Ovary (tissue), 7 donors: ENCODE measurements at regions not wholly inside any gene's neighbourhood (a gene's known extent, or its start where the extent isn't known, plus 50 kb on each side); places are given as distances from the start of the nearest gene placed in this dataset.

Experiments
- DNase-seq, 5 donors: peaks; one replicate each; pipeline ENCODE4 v3.0.0-alpha.2; 2019 to 2020
- H3K27ac ChIP-seq, 2 donors: fragments of 200-600 bp; one replicate each; pipeline versions ENCODE4 v1.5.1 to v1.8.0; 2019 to 2022
- H3K27me3 ChIP-seq: fragments of 200-600 bp; one replicate; pipeline ENCODE4 v1.8.0; 2022
- H3K36me3 ChIP-seq: fragments of 200-600 bp; sonication (generic); one replicate; pipeline ENCODE4 v1.5.1; 2019
- H3K4me1 ChIP-seq: one replicate; pipeline ENCODE4 v1.8.1; 2013; ENCODE audit warnings: mild to moderate bottlenecking, moderate library complexity; ENCODE audit not compliant: insufficient read depth
- H3K4me3 ChIP-seq: fragments of 200-600 bp; sonication (generic); one replicate; pipeline ENCODE4 v1.5.1; 2017
- H3K9me3 ChIP-seq, 2 donors: fragments of 200-600 bp in 1 of 2; sonication (generic) in 1 of 2; one replicate each; pipeline versions ENCODE4 v1.5.1 to v1.8.1; 2013 to 2019; ENCODE audit warnings: mild to moderate bottlenecking in 1 of 2, moderate library complexity in 1 of 2
- CTCF ChIP-seq, 3 donors: fragments of 450-650 bp in 2 of 3; fragments of 200-600 bp in 1 of 3; IDR thresholded peaks; one replicate each; pipeline versions ENCODE4 v1.5.1 to v1.8.0; 2016 to 2022; ENCODE audit warnings: antibody characterized with exemption in 3 of 3, mild to moderate bottlenecking in 1 of 3
- EP300 ChIP-seq: sonication (generic); formaldehyde crosslinking; IDR thresholded peaks from one replicate; pipeline ENCODE4 v1.6.1; 2017; ENCODE audit warnings: antibody characterized with exemption
- POLR2A ChIP-seq: fragments of 450-650 bp; IDR thresholded peaks from one replicate; pipeline ENCODE4 v1.6.1; 2017; ENCODE audit warnings: antibody characterized with exemption, mild to moderate bottlenecking, moderate library complexity
- WGBS, 3 donors: extraction: QIAGEN DNeasy Blood & Tissue Kit in 1 of 3; methylation state at CpG; one replicate each; pipeline versions ENCODE4 v1.1.5 to v1.1.7; 2013 to 2017; 5-methylcytosine and 5-hydroxymethylcytosine counted together
- intact Hi-C, 4 donors: fragments of 100-400 bp; cut with DNase I; formaldehyde crosslinking; loops; one replicate each; pipeline versions ENCODE4 v1.11.0 to v1.15.1; 2022 to 2023
- donor health status: DM: no; HTN: no; CAD: no; lungs with moderate emphysema.
- donor health status: DM: no; HTN: no; CAD: no.
- donor health status: Bipolar disorder and iron deficiency.
- donor health status: DM: no; HTN: no; CAD: no.
- donor health status: DM: yes; HTN: yes; CAD: no.

DNA sequence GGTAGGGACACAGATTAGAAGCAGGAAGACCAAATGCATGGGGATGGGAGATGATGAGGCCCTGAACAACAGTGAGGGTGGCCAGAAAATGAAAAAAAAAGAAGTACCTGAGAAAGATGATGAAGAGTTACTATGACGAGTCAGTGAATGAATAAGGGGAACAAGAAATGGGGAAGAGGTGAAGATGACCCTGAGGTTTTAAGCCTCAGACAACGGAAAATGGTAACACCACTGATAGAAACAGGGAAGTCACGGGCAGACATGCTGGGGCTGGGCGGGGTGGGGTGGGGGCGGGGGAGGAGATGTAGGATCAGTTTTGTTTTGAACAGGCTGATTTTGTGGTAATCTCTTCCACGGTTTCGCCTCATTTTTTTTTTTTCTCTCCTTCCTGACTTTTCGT is 205.1 kb upstream of the CADM1 start:
- intact Hi-C loops = no loop called here
- no peaks in the 10 kb centered on the region for H3K4me1 ChIP-seq
- no peak overlapping the region for H3K4me3 ChIP-seq
- 75 to 88% (median 81%) methylated on average over 8 of the region's 8 CpGs for WGBS, 3 donors
- no peak for DNase-seq
- H3K9me3 ChIP-seq = no peaks in the 10 kb centered on the region
- TF ChIP-seq CTCF (IDR thresholded peaks at IDR 0.05) = no peak
- no peak for TF ChIP-seq POLR2A
- TF ChIP-seq EP300 = no peak
- H3K36me3 ChIP-seq = no peaks in the 10 kb centered on the region
- no peaks in the 10 kb centered on the region for H3K27me3 ChIP-seq
- no peak overlapping the region for H3K27ac ChIP-seq

DNA sequence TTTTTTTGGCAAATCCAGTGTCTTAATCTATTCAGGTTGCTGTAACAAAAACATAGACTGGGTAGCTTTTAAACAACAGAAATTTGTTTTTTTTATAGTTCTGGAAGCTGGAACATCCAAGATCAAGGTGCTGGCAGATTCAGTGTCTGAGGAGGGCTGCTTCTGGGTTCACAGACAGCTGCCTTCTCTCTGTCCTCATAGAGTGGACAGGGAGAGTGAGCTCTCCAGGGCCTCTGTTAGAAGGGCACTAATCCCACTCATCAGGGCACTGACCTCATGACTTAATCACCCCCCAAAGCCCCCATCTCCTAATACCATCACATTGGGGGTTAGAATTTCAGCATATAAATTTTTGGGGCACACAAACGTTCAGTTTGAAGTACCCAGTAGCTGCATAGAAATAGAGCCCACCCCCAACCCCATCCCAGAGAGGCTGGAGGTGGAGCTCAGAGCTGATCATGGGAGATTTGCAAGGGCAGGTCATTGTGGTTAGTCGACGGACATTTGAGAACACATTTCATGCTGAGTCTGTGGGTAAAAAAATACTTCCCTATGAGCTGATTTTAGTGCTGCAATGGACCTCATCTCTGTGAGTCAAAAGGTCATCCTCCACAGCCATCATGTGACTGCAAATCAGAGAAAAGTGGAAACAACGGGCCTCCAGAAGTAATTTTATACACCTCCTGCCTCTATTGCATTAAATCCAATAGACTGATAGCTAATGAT is 203.1 kb upstream of the CADM1 start:
- WGBS, 3 donors = 76 to 79% (median 78%) methylated on average over 4 of the region's 4 CpGs
- Histone ChIP-seq H3K36me3 (no peaks in the 10 kb centered on the region), H3K9me3 (no peaks in the 10 kb centered on the region), H3K4me1 (no peaks in the 10 kb centered on the region), H3K4me3 (no peak overlapping the region), H3K27ac (no peak overlapping the region), H3K27me3 (no peaks in the 10 kb centered on the region)
- TF ChIP-seq POLR2A (no peak), CTCF (IDR thresholded peaks at IDR 0.05) (no peak), EP300 (no peak)
- intact Hi-C loops = no loop called here
- DNase-seq = no peak

DNA sequence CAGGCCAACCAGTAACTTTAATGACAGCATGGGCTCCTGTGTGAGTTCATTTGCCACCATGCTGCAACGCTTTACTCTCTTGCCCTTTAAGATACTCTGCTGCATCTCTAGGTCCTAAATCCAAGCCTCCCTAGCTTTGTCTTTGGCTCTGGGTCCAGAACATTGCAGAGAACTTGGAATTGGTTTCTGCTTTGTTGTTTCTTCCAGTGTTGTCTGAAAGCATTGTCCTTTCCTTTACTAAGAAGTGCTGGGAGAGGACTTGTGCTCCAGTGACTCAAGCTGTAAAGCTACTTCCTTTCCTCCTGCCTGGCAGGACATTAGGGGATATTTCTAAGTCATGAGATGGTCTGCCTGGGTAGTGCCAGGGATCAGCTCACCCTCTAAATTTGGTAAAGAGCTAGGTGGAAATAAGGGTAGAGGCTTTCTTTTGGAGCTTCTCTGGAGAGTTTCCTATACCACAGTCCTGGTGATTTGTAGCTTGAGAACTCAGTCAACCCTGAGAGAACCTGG is 202.5 kb upstream of the CADM1 start:
- Histone ChIP-seq H3K9me3 (no peaks in the 10 kb centered on the region), H3K36me3 (no peaks in the 10 kb centered on the region), H3K4me3 (no peak overlapping the region), H3K4me1 (no peaks in the 10 kb centered on the region), H3K27ac (no peak overlapping the region), H3K27me3 (no peaks in the 10 kb centered on the region)
- TF ChIP-seq EP300 (no peak), CTCF (IDR thresholded peaks at IDR 0.05) (no peak)
- WGBS, 3 donors = 84 to 92% (median 88%) methylated on average over 1 of the region's 1 CpG
- no peak for DNase-seq
- intact Hi-C loops = no loop called here

DNA sequence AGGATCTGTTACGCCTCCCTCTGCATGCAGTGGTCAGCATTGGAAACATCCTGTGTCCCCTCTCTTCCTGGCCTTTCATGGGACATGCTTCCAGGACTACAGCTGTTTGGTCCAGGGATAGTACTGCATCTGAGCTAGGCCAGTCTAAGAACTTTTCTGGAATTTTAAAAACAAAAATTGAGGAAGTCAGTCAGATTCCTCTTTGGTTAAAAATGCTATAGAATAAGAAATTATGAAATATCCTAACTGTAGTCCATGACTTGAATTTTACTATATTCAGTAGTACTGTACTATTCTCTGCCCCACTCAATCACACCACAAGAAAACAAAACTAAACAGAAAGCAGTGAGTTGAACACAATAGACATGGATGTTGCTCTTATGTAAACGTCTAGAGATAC is 201.0 kb upstream of the CADM1 start:
- Histone ChIP-seq H3K27ac (no peak overlapping the region), H3K4me3 (no peak overlapping the region), H3K9me3 (no peaks in the 10 kb centered on the region), H3K27me3 (no peaks in the 10 kb centered on the region), H3K4me1 (no peaks in the 10 kb centered on the region), H3K36me3 (no peaks in the 10 kb centered on the region)
- no peak for TF ChIP-seq POLR2A
- no peak for TF ChIP-seq CTCF (IDR thresholded peaks at IDR 0.05)
- no peak for DNase-seq
- intact Hi-C loops = no loop called here
- WGBS, 3 donors = 63 to 78% (median 65%) methylated on average over 2 of the region's 2 CpGs
